ENCODE measurements at regions not wholly inside any gene's neighbourhood (a gene's known extent, or its start where the extent isn't known, plus 50 kb on each side); places are given as distances from the start of the nearest gene placed in this dataset.

- TF ChIP-seq SUZ12 (IDR thresholded peaks at IDR 0.05; ENCODE audit: extremely low read depth, insufficient read depth, insufficient read length) (no peak), ZNF274 (IDR thresholded peaks at IDR 0.05; ENCODE audit: low read depth, low read length) (no peak), YY1 (IDR thresholded peaks at IDR 0.05; ENCODE audit: insufficient read depth, insufficient read length) (no peak)
These were observed 206.0 kb downstream of the BCOR start for GRCh38 chrX:39891781-39892180.

Data from NT2/D1 (cell line).